Vagina (tissue), 2 donors: ENCODE measurements at regions not wholly inside any gene's neighbourhood (a gene's known extent, or its start where the extent isn't known, plus 50 kb on each side); places are given as distances from the start of the nearest gene placed in this dataset.

Experiments
- CTCF ChIP-seq, 3 experiments: fragments of 450-650 bp in 2 of 3; fragments of 200-600 bp in 1 of 3; sonication (generic) in 1 of 3; IDR thresholded peaks; one replicate each; pipeline ENCODE4 v1.5.1; 2017 to 2019; ENCODE audit warnings: antibody characterized with exemption in 3 of 3, mild to moderate bottlenecking in 2 of 3, moderate library complexity in 2 of 3
- POLR2A ChIP-seq, 2 donors: fragments of 450-650 bp; IDR thresholded peaks; one replicate each; pipeline ENCODE4 v1.6.1; 2017; ENCODE audit warnings: antibody characterized with exemption in 2 of 2, mild to moderate bottlenecking in 2 of 2, moderate library complexity in 2 of 2
- POLR2AphosphoS5 ChIP-seq, 2 donors: sonication (generic); formaldehyde crosslinking; IDR thresholded peaks; one replicate each; pipeline ENCODE4 v1.9.0; 2017; ENCODE audit warnings: antibody characterized with exemption in 2 of 2, mild to moderate bottlenecking in 2 of 2, low read depth in 1 of 2; ENCODE audit not compliant: insufficient read depth in 1 of 2

DNA sequence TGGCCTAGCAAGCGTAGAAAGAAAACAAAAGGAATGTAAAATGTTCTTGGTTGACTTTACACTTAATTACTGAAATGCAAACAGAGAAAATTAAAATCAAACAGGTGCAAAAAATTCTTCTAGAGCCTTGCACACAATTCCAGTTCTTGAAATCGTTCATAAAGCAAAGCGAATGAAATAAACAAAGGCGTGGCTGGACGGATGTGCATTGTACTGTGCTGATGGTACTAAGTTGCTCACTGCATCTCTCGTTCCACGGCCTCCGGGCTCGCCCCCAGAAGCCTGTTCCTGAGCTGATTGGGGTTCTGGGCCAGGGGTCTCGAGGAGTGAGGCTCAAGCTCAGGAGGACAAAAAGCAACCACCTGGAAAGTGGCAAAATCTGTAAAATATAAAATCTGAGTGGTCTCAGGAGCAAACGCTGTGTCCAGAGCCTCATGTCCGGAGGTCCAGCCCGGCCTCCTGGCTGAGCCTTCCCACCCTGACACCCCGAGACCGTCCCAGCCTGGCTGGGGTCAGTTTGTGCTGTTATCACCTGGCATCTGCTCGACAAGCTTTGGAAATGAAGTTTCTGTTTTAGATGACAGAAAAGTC lies 71.3 kb downstream of the TTLL2 start:
- TF ChIP-seq POLR2A (IDR thresholded peaks at IDR 0.05), result no peak
- no peak for TF ChIP-seq CTCF (IDR thresholded peaks at IDR 0.05)
- no peak for TF ChIP-seq POLR2AphosphoS5 (IDR thresholded peaks at IDR 0.05; ENCODE audit: insufficient read depth in 1 of 2, low read depth in 1 of 2)
